OCI-LY7 (cell line): ENCODE measurements at regions not wholly inside any gene's neighbourhood (a gene's known extent, or its start where the extent isn't known, plus 50 kb on each side); places are given as distances from the start of the nearest gene placed in this dataset.

ENCODE experiments used
- CTCF ChIP-seq: fragments of 200-600 bp; sonication (generic); conservative IDR thresholded peaks from 2 replicates; pipeline ENCODE4 v1.5.1; 2014; ENCODE audit warnings: mild to moderate bottlenecking, antibody characterized with exemption, low read length, moderate library complexity, mixed read lengths
- EZH2phosphoT487 ChIP-seq: fragments of 200-600 bp; sonication (generic); IDR thresholded peaks from 2 replicates; pipeline ENCODE4 v1.6.1; 2018; ENCODE audit warnings: low read depth, borderline replicate concordance, mild to moderate bottlenecking, mixed run types, antibody characterized with exemption, low read length, moderate library complexity, mixed read lengths

- TF ChIP-seq EZH2phosphoT487 (no peak), CTCF (no peak)
These were observed 65.4 kb downstream of the NKX6-1 start for GRCh38 chr4:84433633-84434222.
